Ovary (tissue), 7 donors: ENCODE measurements at regions not wholly inside any gene's neighbourhood (a gene's known extent, or its start where the extent isn't known, plus 50 kb on each side); places are given as distances from the start of the nearest gene placed in this dataset.
"Not testable (repeated sequence)": the region's sequence is repeated elsewhere in the genome, so short reads cannot be mapped to it uniquely, and the experiment has no call there.

Experiments
- DNase-seq, 5 donors: peaks; one replicate each; pipeline ENCODE4 v3.0.0-alpha.2; 2019 to 2020
- H3K27ac ChIP-seq, 2 donors: fragments of 200-600 bp; one replicate each; pipeline versions ENCODE4 v1.5.1 to v1.8.0; 2019 to 2022
- H3K27me3 ChIP-seq: fragments of 200-600 bp; one replicate; pipeline ENCODE4 v1.8.0; 2022
- H3K36me3 ChIP-seq: fragments of 200-600 bp; sonication (generic); one replicate; pipeline ENCODE4 v1.5.1; 2019
- H3K4me1 ChIP-seq: one replicate; pipeline ENCODE4 v1.8.1; 2013; ENCODE audit warnings: mild to moderate bottlenecking, moderate library complexity; ENCODE audit not compliant: insufficient read depth
- H3K4me3 ChIP-seq: fragments of 200-600 bp; sonication (generic); one replicate; pipeline ENCODE4 v1.5.1; 2017
- H3K9me3 ChIP-seq, 2 donors: fragments of 200-600 bp in 1 of 2; sonication (generic) in 1 of 2; one replicate each; pipeline versions ENCODE4 v1.5.1 to v1.8.1; 2013 to 2019; ENCODE audit warnings: mild to moderate bottlenecking in 1 of 2, moderate library complexity in 1 of 2
- WGBS, 3 donors: extraction: QIAGEN DNeasy Blood & Tissue Kit in 1 of 3; methylation state at CpG; one replicate each; pipeline versions ENCODE4 v1.1.5 to v1.1.7; 2013 to 2017; 5-methylcytosine and 5-hydroxymethylcytosine counted together
- intact Hi-C, 4 donors: fragments of 100-400 bp; cut with DNase I; formaldehyde crosslinking; loops; one replicate each; pipeline versions ENCODE4 v1.11.0 to v1.15.1; 2022 to 2023
- donor health status: DM: no; HTN: no; CAD: no; lungs with moderate emphysema.
- donor health status: DM: no; HTN: no; CAD: no.
- donor health status: Bipolar disorder and iron deficiency.
- donor health status: DM: no; HTN: no; CAD: no.
- donor health status: DM: yes; HTN: yes; CAD: no.

GRCh38 chr7:73204898-73205297, 103.7 kb downstream of the NSUN5 start:
- H3K9me3 ChIP-seq, H3K4me3 ChIP-seq, H3K27ac ChIP-seq, DNase-seq, intact Hi-C loops, H3K36me3 ChIP-seq, H3K4me1 ChIP-seq, H3K27me3 ChIP-seq: not testable (repeated sequence)
- 86 to 97% (median 89%) methylated on average over 5 of the region's 5 CpGs for WGBS, 3 donors

GRCh38 chr7:73203312-73203711, 105.3 kb downstream of the NSUN5 start:
- H3K9me3 ChIP-seq, H3K4me1 ChIP-seq, H3K36me3 ChIP-seq, H3K27ac ChIP-seq, H3K4me3 ChIP-seq, H3K27me3 ChIP-seq, intact Hi-C loops, DNase-seq: not testable (repeated sequence)
- 94 to 100% (median 97%) methylated on average over 2 to 5 of the region's 5 CpGs for WGBS, 3 donors

GRCh38 chr7:73201264-73201663, 107.4 kb downstream of the NSUN5 start:
- H3K27me3 ChIP-seq, DNase-seq, intact Hi-C loops, H3K9me3 ChIP-seq, H3K4me3 ChIP-seq, H3K27ac ChIP-seq, H3K36me3 ChIP-seq, H3K4me1 ChIP-seq: not testable (repeated sequence)
- 93 to 96% (median 94%) methylated on average over 8 to 9 of the region's 9 CpGs for WGBS, 3 donors

GRCh38 chr7:73200518-73201099, 108.0 kb downstream of the NSUN5 start:
- H3K9me3 ChIP-seq, H3K4me1 ChIP-seq, H3K27me3 ChIP-seq, DNase-seq, H3K4me3 ChIP-seq, H3K36me3 ChIP-seq, intact Hi-C loops, H3K27ac ChIP-seq: not testable (repeated sequence)
- WGBS, 3 donors: no CpG with 5 or more reads among the region's 9 CpGs

- H3K4me3 ChIP-seq, H3K9me3 ChIP-seq, H3K27me3 ChIP-seq, H3K27ac ChIP-seq, DNase-seq, H3K36me3 ChIP-seq, H3K4me1 ChIP-seq, intact Hi-C loops: not testable (repeated sequence)
- WGBS, 3 donors: 80 to 98% (median 94%) methylated on average over 5 to 8 of the region's 10 CpGs
These were observed 108.2 kb upstream of the SPDYE9 start for GRCh38 chr7:73193991-73194390.

GRCh38 chr7:73190483-73191155, 104.8 kb upstream of the SPDYE9 start:
- WGBS, 3 donors: 89% methylated on average over 4 of the region's 9 CpGs; no CpG with 5 or more reads in 2 of the 3 donors
- not testable (repeated sequence) for H3K27me3 ChIP-seq

GRCh38 chr7:73188287-73188686, 102.4 kb upstream of the SPDYE9 start:
- peak in 1 of 5 donors; percentile 3 for DNase-seq
- H3K9me3 ChIP-seq, H3K4me3 ChIP-seq, H3K27me3 ChIP-seq, H3K27ac ChIP-seq, H3K36me3 ChIP-seq, intact Hi-C loops, H3K4me1 ChIP-seq: not testable (repeated sequence)
- 92 to 94% methylated on average over 2 to 6 of the region's 9 CpGs; no CpG with 5 or more reads in 1 of the 3 donors for WGBS, 3 donors

More at GRCh38 chr7:73190483-73191155, 104.8 kb upstream of the SPDYE9 start:
- H3K4me3 ChIP-seq, DNase-seq, H3K4me1 ChIP-seq, H3K9me3 ChIP-seq, H3K27ac ChIP-seq, H3K36me3 ChIP-seq, intact Hi-C loops: not testable (repeated sequence)

GRCh38 chr7:73186589-73187309, 100.9 kb upstream of the SPDYE9 start:
- intact Hi-C loops, H3K27ac ChIP-seq, H3K36me3 ChIP-seq, H3K4me3 ChIP-seq, H3K4me1 ChIP-seq, H3K27me3 ChIP-seq, DNase-seq, H3K9me3 ChIP-seq: not testable (repeated sequence)
- no CpG with 5 or more reads among the region's 14 CpGs for WGBS, 3 donors

GRCh38 chr7:73176813-73177212, 91.0 kb upstream of the SPDYE9 start:
- H3K27me3 ChIP-seq, intact Hi-C loops, H3K36me3 ChIP-seq, DNase-seq, H3K9me3 ChIP-seq, H3K27ac ChIP-seq, H3K4me3 ChIP-seq, H3K4me1 ChIP-seq: not testable (repeated sequence)
- WGBS, 3 donors: no CpG with 5 or more reads among the region's 5 CpGs

- H3K27me3 ChIP-seq, H3K27ac ChIP-seq, H3K4me3 ChIP-seq, H3K36me3 ChIP-seq, intact Hi-C loops, DNase-seq, H3K4me1 ChIP-seq, H3K9me3 ChIP-seq: not testable (repeated sequence)
- WGBS, 3 donors: no CpG with 5 or more reads among the region's 10 CpGs
These were observed 89.5 kb upstream of the SPDYE9 start for GRCh38 chr7:73175322-73175721.

GRCh38 chr7:73170902-73171301, 85.1 kb upstream of the SPDYE9 start:
- 83 to 93% (median 83%) methylated on average over 6 of the region's 6 CpGs for WGBS, 3 donors
- H3K4me3 ChIP-seq, H3K27ac ChIP-seq, intact Hi-C loops, H3K9me3 ChIP-seq, H3K27me3 ChIP-seq, H3K4me1 ChIP-seq, DNase-seq, H3K36me3 ChIP-seq: not testable (repeated sequence)

- 96 to 99% (median 97%) methylated on average over 4 to 5 of the region's 5 CpGs for WGBS, 3 donors
- H3K27me3 ChIP-seq, H3K27ac ChIP-seq, intact Hi-C loops, H3K4me3 ChIP-seq, H3K9me3 ChIP-seq, DNase-seq, H3K36me3 ChIP-seq, H3K4me1 ChIP-seq: not testable (repeated sequence)
These were observed 84.6 kb upstream of the SPDYE9 start for GRCh38 chr7:73170415-73170814.
